ENCODE measurements at regions not wholly inside any gene's neighbourhood (a gene's known extent, or its start where the extent isn't known, plus 50 kb on each side); places are given as distances from the start of the nearest gene placed in this dataset.
"Not testable (repeated sequence)": the region's sequence is repeated elsewhere in the genome, so short reads cannot be mapped to it uniquely, and the experiment has no call there.

GRCh38 chr2:111254916-111255315 is 134.2 kb downstream of the BCL2L11 start:
- not testable (repeated sequence) for TF ChIP-seq SIN3A (IDR thresholded peaks at IDR 0.05; ENCODE audit: borderline replicate concordance, insufficient read depth, low read depth, low read length); CTCF (IDR thresholded peaks at IDR 0.05)
